GM19328 (cell line): ENCODE measurements at regions not wholly inside any gene's neighbourhood (a gene's known extent, or its start where the extent isn't known, plus 50 kb on each side); places are given as distances from the start of the nearest gene placed in this dataset.
"Not testable (repeated sequence)": the region's sequence is repeated elsewhere in the genome, so short reads cannot be mapped to it uniquely, and the experiment has no call there.

Experiments
- ATAC-seq: cut with Tn5 transposase; IDR thresholded peaks from one replicate; pipeline ENCODE4 v1.9.1; 2021; ENCODE audit warnings: mild to moderate bottlenecking, moderate library complexity; ENCODE audit not compliant: unreplicated experiment

DNA sequence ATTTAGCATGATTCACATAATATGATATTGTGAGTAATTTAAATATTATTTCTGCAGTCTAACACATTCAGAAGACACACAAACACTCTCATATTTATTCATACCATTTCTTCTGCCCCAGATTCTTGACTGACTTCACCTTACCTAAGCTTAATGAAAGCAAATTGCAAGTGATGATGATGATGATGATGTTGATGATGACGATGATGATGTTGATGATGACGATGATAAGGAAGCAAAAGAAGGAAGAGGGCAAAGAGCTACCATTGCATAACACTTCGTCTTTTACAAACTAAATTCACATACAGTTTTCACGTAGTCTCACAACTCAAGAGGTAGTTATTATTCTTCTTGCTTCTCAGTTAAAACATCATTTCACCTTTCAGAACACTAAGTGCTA lies 404.7 kb downstream of the NAF1 start:
- ATAC-seq: no peak

- not testable (repeated sequence) for ATAC-seq
These were observed 426.5 kb downstream of the NAF1 start for GRCh38 chr4:162740228-162740627.

DNA sequence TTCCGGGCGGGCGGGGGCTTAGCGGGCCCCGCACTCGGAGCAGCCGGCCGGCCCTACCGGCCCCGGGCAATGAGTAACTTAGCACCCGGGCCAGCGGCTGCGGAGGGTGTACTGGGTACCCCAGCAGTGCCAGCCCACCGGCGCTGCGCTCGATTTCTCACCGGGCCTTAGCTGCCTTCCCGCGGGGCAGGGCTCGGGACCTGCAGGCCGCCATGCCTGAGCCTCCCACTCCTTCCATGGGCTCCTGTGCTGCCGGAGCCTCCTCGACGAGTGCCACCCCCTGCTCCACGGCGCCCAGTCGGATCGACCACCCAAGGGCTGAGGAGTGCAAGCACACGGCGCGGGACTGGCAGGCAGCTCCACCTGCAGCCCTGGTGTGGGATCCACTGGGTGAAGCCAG lies 427.1 kb downstream of the NAF1 start:
- not testable (repeated sequence) for ATAC-seq

GRCh38 chr4:162732876-162733275 lies 433.8 kb downstream of the NAF1 start:
- no peak for ATAC-seq

GRCh38 chr4:162727766-162728165 lies 438.9 kb downstream of the NAF1 start:
- no peak for ATAC-seq

GRCh38 chr4:162727232-162727631 lies 439.5 kb downstream of the NAF1 start:
- no peak for ATAC-seq

GRCh38 chr4:162715401-162715800 lies 451.3 kb downstream of the NAF1 start:
- ATAC-seq: no peak

DNA sequence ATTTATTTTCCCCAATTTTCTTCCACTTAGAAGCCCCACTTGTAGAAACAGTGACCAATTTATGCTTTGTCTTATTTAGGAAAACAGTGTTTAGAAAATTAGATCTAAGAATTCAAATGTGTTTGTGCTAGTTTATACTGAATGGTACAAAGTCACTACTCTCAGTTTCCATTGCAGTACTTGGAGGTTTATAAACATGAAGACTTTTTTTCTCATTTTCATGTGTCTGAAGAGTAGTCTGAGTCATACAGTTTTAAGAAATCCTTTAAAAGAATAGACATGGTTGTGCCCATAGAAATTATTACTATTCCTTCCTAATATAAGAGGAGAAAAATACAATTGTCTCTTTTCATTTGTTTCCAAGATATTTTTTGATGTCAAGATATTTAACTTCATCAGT lies 458.7 kb downstream of the NAF1 start:
- ATAC-seq: no peak

GRCh38 chr4:162706632-162707031 lies 460.1 kb downstream of the NAF1 start:
- no peak for ATAC-seq

DNA sequence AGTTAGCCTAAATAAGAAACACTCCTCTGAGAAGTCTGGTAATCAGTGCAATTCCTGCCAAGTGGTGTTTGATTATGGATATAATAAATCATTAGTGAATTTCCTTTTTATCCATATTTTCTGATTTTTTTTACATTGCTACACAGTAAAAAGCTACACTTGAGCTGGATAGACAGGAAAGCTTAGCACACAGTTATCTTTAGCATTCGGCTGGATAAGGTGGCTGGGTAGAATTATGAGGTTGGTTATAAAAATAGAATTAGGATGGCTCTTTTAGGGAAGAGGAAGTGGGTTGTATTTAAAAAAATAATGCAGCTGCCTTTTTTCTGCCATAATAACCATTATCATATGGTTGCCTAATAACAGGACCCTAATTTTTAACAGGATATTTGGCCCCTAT lies 460.6 kb downstream of the NAF1 start:
- no peak for ATAC-seq

DNA sequence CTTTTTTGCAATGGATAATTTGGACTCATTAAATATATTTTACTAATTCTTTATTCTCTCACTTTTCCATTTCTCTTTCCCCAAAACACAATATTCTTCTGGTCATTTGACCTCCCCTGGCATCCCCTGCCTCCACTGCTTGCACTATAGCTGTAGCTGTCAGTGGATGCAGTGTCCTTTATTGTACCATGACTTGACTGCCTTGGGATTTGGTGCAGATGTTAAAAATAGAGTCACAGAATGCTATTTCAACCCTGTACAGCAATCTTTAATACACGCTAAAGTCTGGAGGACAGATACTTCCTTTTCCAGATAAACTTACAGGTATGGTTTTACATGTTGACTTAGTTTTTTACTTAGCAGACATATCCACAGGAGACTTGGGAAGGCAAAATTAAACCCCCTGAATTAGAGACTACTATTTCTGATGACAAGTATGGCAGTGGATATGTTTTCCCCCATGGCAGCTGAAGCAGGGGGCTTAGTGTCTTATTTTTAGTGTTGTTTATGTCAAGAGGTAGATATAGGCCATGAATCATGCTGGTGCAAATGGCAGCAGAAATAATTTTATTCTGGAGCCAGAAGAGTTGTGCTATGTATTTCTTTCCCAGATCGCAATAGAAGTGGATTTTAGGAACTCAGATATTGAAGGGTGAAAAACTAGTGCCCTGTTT lies 461.4 kb downstream of the NAF1 start:
- no peak for ATAC-seq

DNA sequence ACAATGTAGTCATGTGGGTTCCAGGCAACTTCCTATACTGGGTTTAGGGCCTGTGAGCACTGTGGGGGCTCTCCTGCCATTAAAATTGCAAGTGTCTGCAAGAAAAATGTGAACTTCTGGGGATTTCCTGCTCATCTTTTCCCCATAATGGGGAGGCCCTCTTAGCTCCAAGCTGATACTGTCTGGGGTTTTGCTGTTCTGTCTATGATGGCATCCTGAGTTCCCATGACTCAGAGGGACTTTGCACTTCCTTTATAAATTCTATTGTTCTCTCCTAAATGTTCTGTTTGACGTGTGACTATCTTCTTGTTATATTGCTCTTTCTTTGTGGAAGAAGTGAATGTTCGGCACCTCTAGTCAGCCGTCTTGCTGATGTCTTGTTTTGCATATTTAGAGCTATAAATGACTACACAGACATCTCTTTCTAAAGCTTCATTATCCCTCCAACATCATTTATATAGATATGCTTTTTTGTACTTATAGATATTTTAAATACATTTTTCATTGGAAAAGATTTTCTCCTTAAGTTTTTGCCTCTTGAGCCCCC lies 465.8 kb downstream of the NAF1 start:
- no peak for ATAC-seq

- ATAC-seq: no peak
These were observed 466.3 kb downstream of the NAF1 start for GRCh38 chr4:162700358-162700757.

DNA sequence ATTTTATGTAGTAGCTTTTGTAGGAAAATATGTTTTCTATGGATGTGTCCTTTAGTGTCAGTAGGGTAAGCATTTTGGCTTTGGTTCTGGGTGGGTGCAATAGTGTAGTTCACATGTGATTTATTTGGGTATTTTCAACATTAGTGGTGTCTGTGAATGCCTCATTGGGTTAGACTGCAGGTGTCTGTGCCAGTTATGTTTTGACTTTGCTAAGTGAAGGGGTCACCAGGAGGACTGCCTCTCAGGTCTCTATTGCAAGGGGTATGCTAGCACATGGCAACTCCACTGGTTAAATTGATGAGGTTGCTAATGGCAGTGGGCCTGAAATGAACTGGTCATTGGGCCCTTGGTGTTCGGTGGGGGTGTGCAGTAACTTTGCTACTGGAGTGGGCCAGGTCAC lies 467.1 kb downstream of the NAF1 start:
- ATAC-seq: no peak

DNA sequence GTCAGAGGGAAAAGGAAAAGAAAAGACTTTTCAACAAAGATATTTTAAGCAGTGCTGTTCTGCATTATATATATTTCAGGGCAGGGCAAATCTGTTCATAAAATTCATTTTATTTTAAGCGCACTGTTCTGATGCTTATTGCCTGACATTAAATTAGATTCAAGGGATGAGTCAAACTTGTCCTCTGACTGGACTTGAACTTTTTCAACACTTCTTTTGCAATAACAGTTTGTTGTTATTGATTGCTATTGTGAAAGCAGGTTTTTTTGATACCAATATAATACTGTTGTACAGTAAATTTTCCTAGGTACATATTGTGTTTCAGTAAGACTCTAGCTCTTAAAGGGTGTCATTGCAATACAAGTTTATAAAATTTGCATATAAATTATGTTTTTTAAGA lies 481.3 kb downstream of the NAF1 start:
- no peak for ATAC-seq

GRCh38 chr4:162684998-162685397 lies 481.7 kb downstream of the NAF1 start:
- ATAC-seq: no peak

DNA sequence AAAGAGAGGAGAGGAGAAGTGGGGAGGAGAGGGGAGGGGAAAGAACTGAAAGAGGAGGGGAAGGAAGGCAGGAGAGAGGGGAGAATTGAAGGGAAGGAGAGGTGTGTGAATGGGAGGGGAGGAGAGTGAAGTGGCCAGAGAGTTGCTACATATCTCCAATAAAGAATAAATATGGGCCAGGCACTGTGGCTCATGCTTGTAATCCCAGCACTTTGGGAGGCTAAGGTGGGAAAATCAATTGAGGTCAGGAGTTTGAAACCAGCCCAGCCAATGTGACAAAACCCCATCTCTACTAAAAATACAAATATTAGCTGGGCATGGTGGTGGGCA lies 482.4 kb downstream of the NAF1 start:
- no peak for ATAC-seq

- ATAC-seq: no peak
These were observed 482.9 kb downstream of the NAF1 start for GRCh38 chr4:162683659-162684370.

DNA sequence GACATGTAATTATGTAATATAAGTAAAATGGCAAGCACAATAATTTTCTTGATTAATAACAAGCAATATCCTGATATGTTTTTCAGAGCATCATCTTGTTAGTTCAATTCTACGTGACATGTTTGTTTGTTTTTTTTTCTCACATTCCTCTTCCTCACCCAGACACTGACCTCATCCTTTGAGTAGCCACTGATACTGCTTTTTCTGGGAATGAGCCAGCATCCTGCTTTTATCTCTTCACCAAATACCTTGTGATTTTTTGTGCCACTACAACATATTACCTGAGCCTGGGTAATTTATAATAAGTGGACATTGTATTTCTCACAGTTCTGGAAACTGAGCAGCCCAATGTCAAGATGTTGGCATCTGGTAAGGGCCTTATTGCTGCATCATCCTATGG lies 484.0 kb downstream of the NAF1 start:
- ATAC-seq: no peak

- ATAC-seq: no peak
These were observed 485.5 kb downstream of the NAF1 start for GRCh38 chr4:162681212-162681611.

- ATAC-seq: no peak
These were observed 491.0 kb downstream of the NAF1 start for GRCh38 chr4:162675661-162676060.

DNA sequence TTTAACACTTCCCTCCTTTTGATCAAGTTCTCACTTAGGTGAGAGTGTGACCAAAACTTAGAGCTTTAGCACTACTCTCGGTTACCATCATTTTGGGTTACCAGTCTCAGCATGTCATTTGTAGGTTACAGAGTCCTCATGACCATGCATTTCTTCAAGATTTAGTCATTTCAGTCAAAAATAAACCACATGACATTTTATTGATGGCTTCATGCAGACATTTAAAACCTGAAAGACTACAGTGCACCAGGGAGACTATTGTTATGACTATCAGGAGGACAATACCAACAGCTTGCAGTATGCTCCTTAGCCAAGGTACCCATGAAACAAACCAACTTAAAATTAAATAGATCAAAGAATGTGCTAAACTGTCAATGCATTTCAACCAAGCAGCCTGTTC lies 498.1 kb upstream of the FSTL5 start:
- no peak for ATAC-seq

- no peak for ATAC-seq
These were observed 495.9 kb upstream of the FSTL5 start for GRCh38 chr4:162659716-162660115.
